ENCODE measurements at regions not wholly inside any gene's neighbourhood (a gene's known extent, or its start where the extent isn't known, plus 50 kb on each side); places are given as distances from the start of the nearest gene placed in this dataset.

- H3K27me3 ChIP-seq (ENCODE audit: control insufficient read depth in 2 of 2, insufficient read depth in 2 of 2, low read length in 2 of 2): no peaks in the 10 kb centered on the region
Measured at GRCh38 chr1:185570962-185571361, 163.2 kb upstream of the HMCN1 start.

DNA sequence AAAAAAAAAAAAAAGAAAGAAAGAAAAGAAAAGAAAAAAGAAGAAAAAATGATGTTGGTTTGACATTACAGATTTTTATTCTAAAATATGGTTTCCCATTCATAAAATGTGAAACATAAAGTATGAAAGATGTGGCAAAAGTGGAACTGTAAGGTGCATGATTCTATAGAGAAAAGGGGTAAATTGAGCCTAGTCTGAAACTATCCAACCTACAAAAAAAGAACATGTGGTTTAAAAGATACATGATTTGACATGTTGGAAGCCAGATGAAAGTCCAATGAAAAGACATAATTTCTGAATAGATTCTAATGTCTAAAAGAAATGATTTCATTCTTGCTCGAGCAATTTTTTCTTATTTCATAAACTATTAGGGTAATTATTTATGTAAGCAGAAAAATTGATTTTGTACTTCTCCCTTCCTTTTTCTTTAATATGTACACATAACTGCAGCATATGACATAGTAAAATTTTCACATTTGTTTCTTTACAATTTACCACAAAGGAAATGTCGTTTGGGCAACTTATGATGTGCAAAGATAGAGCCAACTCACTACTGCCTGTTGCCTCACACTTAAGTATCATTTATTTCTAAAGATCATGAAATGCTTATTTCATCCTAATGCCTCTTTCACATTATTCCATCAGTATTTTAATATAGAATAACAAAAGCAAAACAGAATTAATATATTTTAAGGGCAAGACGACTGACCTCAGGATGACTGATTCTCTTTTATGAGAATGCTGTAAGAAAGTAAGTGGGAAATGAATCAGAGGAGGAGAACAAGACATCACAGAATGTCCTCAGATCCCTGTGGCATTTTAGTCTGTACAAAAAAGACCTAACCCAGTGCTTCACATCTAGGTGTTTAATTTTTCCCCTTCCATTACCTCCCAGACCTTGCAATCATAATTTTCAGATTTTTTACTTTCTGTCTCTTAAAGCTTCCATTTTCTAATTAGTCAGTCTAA lies 165.8 kb upstream of the HMCN1 start:
- no peak for DNase-seq (ENCODE audit: low read depth, low spot score)
- ChIA-PET CTCF (interaction anchor here (0.6 to 4.9 kb wide), 5 partner anchors 8 to 28 kb away, joined by 3 to 30 read pairs (median 3); no protein-coding TSS in a partner anchor), POLR2A (no interaction called here)
- H3K27me3 ChIP-seq (ENCODE audit: control insufficient read depth in 2 of 2, insufficient read depth in 2 of 2, low read length in 2 of 2): no peaks in the 10 kb centered on the region
- dilution Hi-C loops (cut with MboI; ENCODE audit: extremely low pct_ligation_motif_present, low sequenced_read_pairs) (no loop called here), intact Hi-C loops (cut with micrococcal nuclease) (loop anchor here (5.0 kb wide), 2 partner anchors 104 to 141 kb away; no protein-coding TSS in a partner anchor)
- no peak overlapping the region for H3K4me2 ChIP-seq (ENCODE audit: insufficient read depth, low read length)
- H3K27ac ChIP-seq (ENCODE audit: insufficient read depth, low read depth, low read length): no peak overlapping the region
- peaks cover 13% of the 10 kb centered on the region for H3K4me1 ChIP-seq (ENCODE audit: control insufficient read depth, extremely low read depth, insufficient read depth, low read length)
- H3K79me2 ChIP-seq (ENCODE audit: control insufficient read depth, insufficient read depth, low read length): no peaks in the 10 kb centered on the region
- H4K20me1 ChIP-seq (replicated peaks; ENCODE audit: control insufficient read depth, extremely low read depth, insufficient read depth, low read length): no peaks in the 10 kb centered on the region
- no peaks in the 10 kb centered on the region for H3K9me3 ChIP-seq (replicated peaks; ENCODE audit: control insufficient read depth, insufficient read depth, low read length)
- TF ChIP-seq FOS (IDR thresholded peaks at IDR 0.05; ENCODE audit: borderline replicate concordance, insufficient read depth, low read length): peak; percentile 24
- TF ChIP-seq GATA2 (IDR thresholded peaks at IDR 0.05; ENCODE audit: insufficient read depth, insufficient read length, low read depth, low read length): no peak
- no peak for TF ChIP-seq MYC (IDR thresholded peaks at IDR 0.05; ENCODE audit: low read depth, low read length)
- no peak for TF ChIP-seq EZH2 (IDR thresholded peaks at IDR 0.05; ENCODE audit: borderline replicate concordance, low read depth, low read length, severe bottlenecking)
- TF ChIP-seq POLR2A (IDR thresholded peaks at IDR 0.05; ENCODE audit: low read depth, low read length): no peak
- TF ChIP-seq POLR2AphosphoS5 (IDR thresholded peaks at IDR 0.05; ENCODE audit: insufficient read depth, low read depth, low read length): no peak
- no peaks in the 10 kb centered on the region for H3K9me1 ChIP-seq (replicated peaks; ENCODE audit: control insufficient read depth, extremely low read depth, insufficient read depth, low read length)
- H3K4me3 ChIP-seq (replicated peaks in 1 of 3; ENCODE audit: insufficient read depth in 1 of 3, low read depth in 1 of 3, low read length in 3 of 3): no peak overlapping the region
- no peak overlapping the region for H2AFZ ChIP-seq (ENCODE audit: low read depth, low read length)
- H3K9ac ChIP-seq (replicated peaks; ENCODE audit: extremely low read depth, insufficient read depth, low read length): no peak overlapping the region
- H3K36me3 ChIP-seq (ENCODE audit: control insufficient read depth in 2 of 2, extremely low read depth in 1 of 2, insufficient read depth in 2 of 2, low read length in 2 of 2): no peaks in the 10 kb centered on the region
- no TSS peak for BruUV-seq (replicated peaks)
- FAIRE-seq: peak; percentile 81

More at GRCh38 chr1:185570962-185571361, 163.2 kb upstream of the HMCN1 start:
- ChIA-PET POLR2A (no interaction called here), CTCF (no interaction called here)
- TF ChIP-seq EZH2 (IDR thresholded peaks at IDR 0.05; ENCODE audit: borderline replicate concordance, low read depth, low read length, severe bottlenecking): no peak
- TF ChIP-seq POLR2AphosphoS5 (IDR thresholded peaks at IDR 0.05; ENCODE audit: insufficient read depth, low read depth, low read length): no peak
- Histone ChIP-seq H3K27ac (ENCODE audit: insufficient read depth, low read depth, low read length) (no peak overlapping the region), H2AFZ (ENCODE audit: low read depth, low read length) (no peak overlapping the region), H3K79me2 (ENCODE audit: control insufficient read depth, insufficient read depth, low read length) (no peaks in the 10 kb centered on the region), H3K4me3 (replicated peaks in 1 of 3; ENCODE audit: insufficient read depth in 1 of 3, low read depth in 1 of 3, low read length in 3 of 3) (no peak overlapping the region), H3K4me1 (ENCODE audit: control insufficient read depth, extremely low read depth, insufficient read depth, low read length) (peaks cover 13% of the 10 kb centered on the region), H4K20me1 (replicated peaks; ENCODE audit: control insufficient read depth, extremely low read depth, insufficient read depth, low read length) (no peaks in the 10 kb centered on the region), H3K9me3 (replicated peaks; ENCODE audit: control insufficient read depth, insufficient read depth, low read length) (no peaks in the 10 kb centered on the region), H3K9ac (replicated peaks; ENCODE audit: extremely low read depth, insufficient read depth, low read length) (no peak overlapping the region), H3K36me3 (ENCODE audit: control insufficient read depth in 2 of 2, extremely low read depth in 1 of 2, insufficient read depth in 2 of 2, low read length in 2 of 2) (no peaks in the 10 kb centered on the region), H3K4me2 (ENCODE audit: insufficient read depth, low read length) (no peak overlapping the region), H3K9me1 (replicated peaks; ENCODE audit: control insufficient read depth, extremely low read depth, insufficient read depth, low read length) (no peaks in the 10 kb centered on the region)
- FAIRE-seq (no peak), DNase-seq (ENCODE audit: low read depth, low spot score) (no peak)
- BruUV-seq (replicated peaks): no TSS peak
- dilution Hi-C loops (cut with MboI; ENCODE audit: extremely low pct_ligation_motif_present, low sequenced_read_pairs): no loop called here
- intact Hi-C loops (cut with micrococcal nuclease): no loop called here

Measured in endothelial cell of umbilical vein (primary cell).